ENCODE measurements at regions not wholly inside any gene's neighbourhood (a gene's known extent, or its start where the extent isn't known, plus 50 kb on each side); places are given as distances from the start of the nearest gene placed in this dataset.

- ATAC-seq (no peak), DNase-seq (no peak)
- intact Hi-C loops (cut with DNase I) = loop anchor here in 1 of 2 donors (10.0 kb wide), 1 partner anchor 481 kb away; no protein-coding TSS in a partner anchor
- H3K9me3 ChIP-seq = no peaks in the 10 kb centered on the region
- H3K27me3 ChIP-seq = peaks cover 0 to 67% of the 10 kb centered on the region in 2 donors
- H3K27ac ChIP-seq = no peak overlapping the region
- no peak overlapping the region for H3K4me3 ChIP-seq
- no peaks in the 10 kb centered on the region for H3K36me3 ChIP-seq
- no peak for TF ChIP-seq CTCF (IDR thresholded peaks at IDR 0.05)
- no peaks in the 10 kb centered on the region for H3K4me1 ChIP-seq
These were observed 64.9 kb upstream of the PAX6 start for GRCh38 chr11:31875866-31876560.

GRCh38 chr11:31874631-31875191, 63.6 kb upstream of the PAX6 start:
- no peaks in the 10 kb centered on the region for H3K36me3 ChIP-seq
- TF ChIP-seq CTCF (IDR thresholded peaks at IDR 0.05) = no peak
- H3K4me3 ChIP-seq = no peak overlapping the region
- H3K9me3 ChIP-seq = no peaks in the 10 kb centered on the region
- intact Hi-C loops (cut with DNase I) = loop anchor here in 1 of 2 donors (10.0 kb wide), 1 partner anchor 480 kb away; no protein-coding TSS in a partner anchor
- no peak overlapping the region for H3K27ac ChIP-seq
- peaks cover 0 to 79% of the 10 kb centered on the region in 2 donors for H3K27me3 ChIP-seq
- ATAC-seq (no peak), DNase-seq (no peak)
- H3K4me1 ChIP-seq = no peaks in the 10 kb centered on the region

- Histone ChIP-seq H3K27me3 (peaks cover 0 to 79% of the 10 kb centered on the region in 2 donors), H3K9me3 (no peaks in the 10 kb centered on the region), H3K36me3 (no peaks in the 10 kb centered on the region), H3K4me1 (no peaks in the 10 kb centered on the region), H3K27ac (no peak overlapping the region), H3K4me3 (no peak overlapping the region)
- ATAC-seq = no peak
- intact Hi-C loops (cut with DNase I) = loop anchor here in 1 of 2 donors (10.0 kb wide), 1 partner anchor 478 kb away; no protein-coding TSS in a partner anchor
- TF ChIP-seq CTCF (IDR thresholded peaks at IDR 0.05) = no peak
- no peak for DNase-seq
These were observed 62.0 kb upstream of the PAX6 start for GRCh38 chr11:31873124-31873523.

- intact Hi-C loops (cut with DNase I) = loop anchor here in 1 of 2 donors (10.0 kb wide), 1 partner anchor 477 kb away; no protein-coding TSS in a partner anchor
- Histone ChIP-seq H3K27me3 (peaks cover 0 to 73% of the 10 kb centered on the region in 2 donors), H3K4me1 (no peaks in the 10 kb centered on the region), H3K9me3 (no peaks in the 10 kb centered on the region), H3K36me3 (no peaks in the 10 kb centered on the region), H3K4me3 (no peak overlapping the region), H3K27ac (no peak overlapping the region)
- ATAC-seq (no peak), DNase-seq (no peak)
- TF ChIP-seq CTCF (IDR thresholded peaks at IDR 0.05) = no peak
These were observed 60.9 kb upstream of the PAX6 start for GRCh38 chr11:31872076-31872443.

GRCh38 chr11:31871310-31872075, 60.4 kb upstream of the PAX6 start:
- no peak overlapping the region for H3K4me3 ChIP-seq
- H3K36me3 ChIP-seq = no peaks in the 10 kb centered on the region
- no peak overlapping the region for H3K27ac ChIP-seq
- TF ChIP-seq CTCF (IDR thresholded peaks at IDR 0.05) = no peak
- H3K27me3 ChIP-seq = peaks cover 0 to 68% of the 10 kb centered on the region in 2 donors
- DNase-seq (no peak), ATAC-seq (no peak)
- intact Hi-C loops (cut with DNase I) = loop anchor here in 1 of 2 donors (10.0 kb wide), 1 partner anchor 477 kb away; no protein-coding TSS in a partner anchor
- no peaks in the 10 kb centered on the region for H3K9me3 ChIP-seq
- H3K4me1 ChIP-seq = no peaks in the 10 kb centered on the region
